Neural progenitor cell (in vitro differentiated cells): ENCODE measurements at regions not wholly inside any gene's neighbourhood (a gene's known extent, or its start where the extent isn't known, plus 50 kb on each side); places are given as distances from the start of the nearest gene placed in this dataset.
"Not testable (repeated sequence)": the region's sequence is repeated elsewhere in the genome, so short reads cannot be mapped to it uniquely, and the experiment has no call there.

Source experiments
- DNase-seq: peaks from one replicate; pipeline ENCODE4 v3.0.0-alpha.2; 2016; ENCODE audit warnings: low spot score
- H2AFZ ChIP-seq: fragments of 200-600 bp; sonication (generic); replicated peaks from 2 replicates; pipeline ENCODE4 v1.6.1; 2016; ENCODE audit warnings: antibody characterized with exemption
- H3F3A ChIP-seq: fragments of 200-600 bp; sonication (generic); 2 replicates; pipeline ENCODE4 v1.6.1; 2016; ENCODE audit warnings: antibody characterized with exemption, low read depth
- H3K27ac ChIP-seq: fragments of 200-600 bp; sonication (generic); 2 replicates; pipeline ENCODE4 v1.5.1; 2016; ENCODE audit warnings: mild to moderate bottlenecking
- H3K27me3 ChIP-seq: fragments of 200-600 bp; sonication (generic); 2 replicates; pipeline ENCODE4 v1.6.1; 2016; ENCODE audit warnings: mild to moderate bottlenecking, moderate library complexity
- H3K36me3 ChIP-seq: fragments of 200-600 bp; sonication (generic); 2 replicates; pipeline ENCODE4 v1.5.1; 2016
- H3K4me1 ChIP-seq: fragments of 200-600 bp; sonication (generic); 2 replicates; pipeline ENCODE4 v1.6.1; 2016; ENCODE audit warnings: mixed run types
- H3K4me2 ChIP-seq: fragments of 200-600 bp; sonication (generic); 2 replicates; pipeline ENCODE4 v1.6.1; 2016
- H3K4me3 ChIP-seq: fragments of 200-600 bp; sonication (generic); 2 replicates; pipeline ENCODE4 v1.5.1; 2016
- H3K79me2 ChIP-seq: fragments of 200-600 bp; sonication (generic); 2 replicates; pipeline ENCODE4 v1.6.1; 2016; ENCODE audit warnings: low read depth
- H3K9ac ChIP-seq: fragments of 200-600 bp; sonication (generic); 2 replicates; pipeline ENCODE4 v1.6.1; 2016
- H3K9me3 ChIP-seq: fragments of 200-600 bp; sonication (generic); 2 replicates; pipeline ENCODE4 v1.5.1; 2016; ENCODE audit warnings: low read depth
- H4K20me1 ChIP-seq: fragments of 200-600 bp; sonication (generic); 2 replicates; pipeline ENCODE4 v1.6.1; 2016; ENCODE audit warnings: low read depth
- H3K27ac Mint-ChIP-seq: 3 replicates; pipeline ENCODE4 v1.8.0; 2021; ENCODE audit warnings: mixed read lengths
- H3K27me3 Mint-ChIP-seq: 2 replicates; pipeline ENCODE4 v1.8.0; 2022; ENCODE audit warnings: low read depth, mild to moderate bottlenecking, inconsistent platforms, moderate library complexity, mixed read lengths; ENCODE audit not compliant: insufficient read depth
- H3K36me3 Mint-ChIP-seq: 3 replicates; pipeline ENCODE4 v1.8.0; 2021; ENCODE audit warnings: mixed read lengths
- H3K4me1 Mint-ChIP-seq: 3 replicates; pipeline ENCODE4 v1.8.0; 2021; ENCODE audit warnings: mixed read lengths
- H3K4me3 Mint-ChIP-seq: 3 replicates; pipeline ENCODE4 v1.8.0; 2021; ENCODE audit warnings: mild to moderate bottlenecking, moderate library complexity, mixed read lengths
- H3K9me3 Mint-ChIP-seq: 3 replicates; pipeline ENCODE4 v1.8.0; 2020; ENCODE audit warnings: mixed read lengths

DNA sequence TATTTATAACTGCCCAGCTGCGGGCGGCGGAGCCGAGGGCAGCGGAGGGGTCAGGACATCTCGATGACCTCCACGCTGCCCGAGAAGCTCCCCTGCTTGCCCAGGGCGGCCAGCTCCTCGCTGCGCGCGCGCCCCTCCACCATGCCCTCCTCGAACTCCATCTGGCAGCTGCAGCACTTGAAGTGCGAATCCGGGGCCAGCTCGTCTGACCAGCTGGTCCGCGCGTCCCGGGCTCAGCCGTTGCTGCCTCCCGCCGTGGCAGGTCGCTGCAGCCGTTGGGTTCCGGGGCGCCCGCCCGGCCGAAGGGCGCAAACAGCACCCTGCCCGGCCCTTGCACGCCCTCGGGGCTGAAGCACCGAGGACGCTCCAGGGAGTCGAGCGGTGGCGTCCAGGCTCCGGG is 136.9 kb upstream of the PTPN20 start:
- H3K36me3 ChIP-seq, H3K27ac Mint-ChIP-seq, H3K4me3 Mint-ChIP-seq, H3F3A ChIP-seq, H3K4me1 ChIP-seq, H3K27ac ChIP-seq, H3K27me3 Mint-ChIP-seq, H3K27me3 ChIP-seq, H3K4me2 ChIP-seq, H3K9ac ChIP-seq, H2AFZ ChIP-seq, H3K9me3 Mint-ChIP-seq, DNase-seq, H3K79me2 ChIP-seq, H4K20me1 ChIP-seq, H3K4me3 ChIP-seq, H3K9me3 ChIP-seq, H3K36me3 Mint-ChIP-seq, H3K4me1 Mint-ChIP-seq: not testable (repeated sequence)

DNA sequence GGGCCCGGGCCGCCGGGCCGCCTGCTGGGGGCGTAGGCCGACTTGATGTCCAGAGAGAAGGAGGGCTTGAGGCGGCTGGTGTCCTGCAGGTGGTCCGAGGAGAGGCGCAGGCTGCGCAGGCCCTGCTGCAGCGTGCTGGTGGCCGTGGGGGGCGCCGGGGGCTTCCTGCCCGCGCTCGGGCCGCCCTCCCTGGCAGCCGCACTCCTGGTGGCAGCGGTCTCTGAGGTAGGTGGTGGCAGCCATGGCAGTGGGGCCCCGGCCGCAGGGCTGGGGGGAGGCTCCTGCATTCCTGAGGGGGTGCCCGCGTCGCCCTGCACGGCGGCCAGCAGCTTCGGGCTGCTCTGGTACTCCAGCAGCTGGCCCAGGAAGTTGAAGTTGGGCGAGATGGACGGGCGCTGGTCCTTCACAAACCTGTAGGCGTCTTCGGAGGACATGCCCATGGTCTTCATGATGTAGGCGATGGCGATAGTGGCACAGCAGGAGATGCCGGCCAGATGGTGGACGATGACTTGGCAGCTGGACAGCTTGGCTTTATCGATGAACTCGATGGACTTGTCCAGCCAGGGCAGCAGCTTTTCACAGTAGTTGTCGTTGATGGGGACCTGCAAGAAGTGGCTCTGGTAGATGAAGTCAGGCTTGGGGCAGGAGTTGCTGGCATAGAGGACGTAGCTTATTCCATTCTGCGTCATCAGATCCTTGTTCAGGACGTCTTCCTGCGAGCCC is 136.1 kb upstream of the PTPN20 start:
- H3K36me3 ChIP-seq, H2AFZ ChIP-seq, H3K36me3 Mint-ChIP-seq, H4K20me1 ChIP-seq, H3K4me3 ChIP-seq, H3K27ac ChIP-seq, H3K4me1 ChIP-seq, H3K9ac ChIP-seq, H3K27ac Mint-ChIP-seq, H3K4me3 Mint-ChIP-seq, H3K9me3 ChIP-seq, H3K4me1 Mint-ChIP-seq, H3K4me2 ChIP-seq, DNase-seq, H3K27me3 ChIP-seq, H3K27me3 Mint-ChIP-seq, H3K9me3 Mint-ChIP-seq, H3F3A ChIP-seq, H3K79me2 ChIP-seq: not testable (repeated sequence)

GRCh38 chr10:46775668-46776059 is 135.6 kb upstream of the PTPN20 start:
- H3K4me1 Mint-ChIP-seq, H3K9me3 ChIP-seq, H3K4me1 ChIP-seq, H3K79me2 ChIP-seq, H3K27me3 ChIP-seq, H3F3A ChIP-seq, H3K4me3 Mint-ChIP-seq, H3K27me3 Mint-ChIP-seq, DNase-seq, H3K27ac ChIP-seq, H4K20me1 ChIP-seq, H3K9me3 Mint-ChIP-seq, H3K9ac ChIP-seq, H3K36me3 ChIP-seq, H3K27ac Mint-ChIP-seq, H3K36me3 Mint-ChIP-seq, H3K4me3 ChIP-seq, H2AFZ ChIP-seq, H3K4me2 ChIP-seq: not testable (repeated sequence)

GRCh38 chr10:46779571-46779970 is 131.7 kb upstream of the PTPN20 start:
- H3K27ac ChIP-seq, H3K27me3 Mint-ChIP-seq, H3K9me3 ChIP-seq, DNase-seq, H3K9ac ChIP-seq, H3K4me2 ChIP-seq, H3K27me3 ChIP-seq, H3K4me3 ChIP-seq, H3K36me3 ChIP-seq, H3K9me3 Mint-ChIP-seq, H4K20me1 ChIP-seq, H3K79me2 ChIP-seq, H2AFZ ChIP-seq, H3K4me1 Mint-ChIP-seq, H3K27ac Mint-ChIP-seq, H3K4me3 Mint-ChIP-seq, H3K36me3 Mint-ChIP-seq, H3F3A ChIP-seq, H3K4me1 ChIP-seq: not testable (repeated sequence)

DNA sequence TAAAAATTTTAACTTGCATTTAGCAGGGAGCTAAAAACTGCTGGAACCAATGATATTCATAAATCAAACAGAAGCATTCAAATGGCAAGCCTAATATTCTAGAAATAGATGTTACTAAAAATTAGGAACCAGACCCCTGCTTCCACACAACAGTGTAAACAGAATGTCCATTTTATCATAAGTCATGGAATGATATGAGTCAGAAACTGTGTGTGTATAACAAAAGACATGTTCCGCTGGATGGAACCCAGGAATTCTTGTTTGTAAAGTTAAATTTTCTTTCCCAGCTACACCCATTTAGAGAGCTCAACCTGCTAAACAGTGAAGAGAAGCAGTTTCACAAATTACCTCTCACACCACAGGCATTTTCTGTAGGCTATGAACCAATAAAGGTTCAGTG is 131.1 kb upstream of the PTPN20 start:
- not testable (repeated sequence) for H3K27ac ChIP-seq, H2AFZ ChIP-seq, H3K9me3 ChIP-seq, H3F3A ChIP-seq, H3K4me1 ChIP-seq, H3K36me3 Mint-ChIP-seq, H3K27ac Mint-ChIP-seq, H3K9me3 Mint-ChIP-seq, H3K27me3 ChIP-seq, H3K4me3 Mint-ChIP-seq, H4K20me1 ChIP-seq, H3K36me3 ChIP-seq, DNase-seq, H3K4me1 Mint-ChIP-seq, H3K9ac ChIP-seq, H3K4me3 ChIP-seq, H3K79me2 ChIP-seq, H3K4me2 ChIP-seq, H3K27me3 Mint-ChIP-seq

DNA sequence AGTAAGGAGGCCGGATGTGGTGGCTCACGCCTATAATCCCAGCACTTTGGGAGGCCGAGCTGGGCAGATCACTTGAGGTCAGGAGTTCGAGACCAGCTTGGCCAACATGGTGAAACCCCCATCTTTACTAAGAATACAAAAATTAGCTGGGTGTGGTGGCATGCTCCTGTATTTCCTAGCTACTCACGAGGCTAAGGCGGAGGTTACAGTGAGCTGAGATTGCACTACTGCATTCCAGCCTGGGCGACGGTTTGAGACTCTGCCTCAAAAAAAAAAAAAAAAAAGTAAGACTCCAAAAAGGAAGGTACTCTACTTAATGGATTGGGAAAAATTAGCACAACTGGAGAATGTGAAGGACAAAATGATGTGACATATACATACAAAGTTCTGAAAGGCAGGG is 130.2 kb upstream of the PTPN20 start:
- not testable (repeated sequence) for DNase-seq, H3K36me3 ChIP-seq, H3K36me3 Mint-ChIP-seq, H3K9me3 ChIP-seq, H3K4me1 Mint-ChIP-seq, H3K4me3 ChIP-seq, H3F3A ChIP-seq, H3K4me3 Mint-ChIP-seq, H3K4me1 ChIP-seq, H3K27me3 ChIP-seq, H3K4me2 ChIP-seq, H2AFZ ChIP-seq, H3K27ac ChIP-seq, H3K9me3 Mint-ChIP-seq, H3K79me2 ChIP-seq, H3K27ac Mint-ChIP-seq, H4K20me1 ChIP-seq, H3K9ac ChIP-seq, H3K27me3 Mint-ChIP-seq

DNA sequence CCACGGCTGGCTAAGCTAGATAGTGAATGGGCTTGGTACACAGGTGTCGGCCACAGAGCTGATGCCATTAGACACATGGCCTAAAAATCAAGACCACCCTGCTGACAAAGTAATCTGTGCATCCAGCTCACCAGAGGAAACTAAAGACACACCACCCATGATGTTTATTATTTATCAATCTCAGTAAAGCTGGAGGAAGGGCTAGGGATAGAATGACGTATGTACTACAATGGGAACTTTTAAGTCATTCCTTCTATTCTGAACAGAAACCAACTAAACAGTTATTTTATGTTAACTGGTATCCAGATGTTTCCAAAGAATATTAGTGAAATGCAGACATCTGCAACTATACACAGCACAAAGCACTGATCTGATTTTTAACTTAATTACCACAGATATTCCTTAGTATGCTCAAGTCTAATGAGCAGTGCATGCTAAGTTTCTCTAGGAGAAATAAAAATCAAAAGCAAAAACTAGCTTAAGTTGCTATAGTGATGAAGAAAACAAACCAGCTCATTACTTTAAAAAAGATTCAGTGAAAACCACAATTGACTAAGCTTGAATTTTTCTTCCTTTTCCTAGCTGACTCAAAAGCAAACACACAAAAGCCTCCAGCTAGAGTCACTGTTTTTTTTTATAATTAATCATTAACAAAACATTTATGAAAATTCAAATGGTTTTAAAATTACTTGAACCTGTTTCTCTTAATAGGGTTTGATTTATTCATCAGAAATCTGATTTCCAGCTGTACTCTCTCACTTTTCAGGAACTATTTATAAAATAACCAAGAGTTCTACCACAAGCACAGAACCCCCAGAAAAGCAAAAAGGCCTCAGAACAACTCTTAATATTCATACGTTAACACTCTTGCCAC is 129.0 kb upstream of the PTPN20 start:
- H3K9ac ChIP-seq, H3K4me2 ChIP-seq, H2AFZ ChIP-seq, H3K9me3 Mint-ChIP-seq, H3K4me3 ChIP-seq, H3K27ac Mint-ChIP-seq, H3K79me2 ChIP-seq, H3K9me3 ChIP-seq, H3K27ac ChIP-seq, H3K4me1 ChIP-seq, H3K36me3 ChIP-seq, H3K36me3 Mint-ChIP-seq, H3F3A ChIP-seq, H3K27me3 ChIP-seq, H3K4me1 Mint-ChIP-seq, DNase-seq, H3K27me3 Mint-ChIP-seq, H4K20me1 ChIP-seq, H3K4me3 Mint-ChIP-seq: not testable (repeated sequence)

GRCh38 chr10:46784665-46785064 is 126.6 kb upstream of the PTPN20 start:
- not testable (repeated sequence) for H3K9me3 ChIP-seq, H2AFZ ChIP-seq, H3K4me1 ChIP-seq, H3K4me3 Mint-ChIP-seq, H3K36me3 Mint-ChIP-seq, H3K27me3 ChIP-seq, DNase-seq, H3K36me3 ChIP-seq, H3K4me1 Mint-ChIP-seq, H3K27me3 Mint-ChIP-seq, H3K79me2 ChIP-seq, H3K9ac ChIP-seq, H3K27ac ChIP-seq, H3K4me3 ChIP-seq, H4K20me1 ChIP-seq, H3K4me2 ChIP-seq, H3K9me3 Mint-ChIP-seq, H3K27ac Mint-ChIP-seq, H3F3A ChIP-seq
